Skeletal muscle cell (primary cell): ENCODE measurements at regions not wholly inside any gene's neighbourhood (a gene's known extent, or its start where the extent isn't known, plus 50 kb on each side); places are given as distances from the start of the nearest gene placed in this dataset.

Experiments
- DNase-seq: peaks from one replicate; pipeline ENCODE4 v3.0.0-alpha.2; 2010; ENCODE audit warnings: low read depth
- H3K4me3 ChIP-seq: 2 replicates; pipeline ENCODE4 v1.5.1; 2011; ENCODE audit warnings: low read depth, mild to moderate bottlenecking, control low read depth, low read length, moderate library complexity

DNA sequence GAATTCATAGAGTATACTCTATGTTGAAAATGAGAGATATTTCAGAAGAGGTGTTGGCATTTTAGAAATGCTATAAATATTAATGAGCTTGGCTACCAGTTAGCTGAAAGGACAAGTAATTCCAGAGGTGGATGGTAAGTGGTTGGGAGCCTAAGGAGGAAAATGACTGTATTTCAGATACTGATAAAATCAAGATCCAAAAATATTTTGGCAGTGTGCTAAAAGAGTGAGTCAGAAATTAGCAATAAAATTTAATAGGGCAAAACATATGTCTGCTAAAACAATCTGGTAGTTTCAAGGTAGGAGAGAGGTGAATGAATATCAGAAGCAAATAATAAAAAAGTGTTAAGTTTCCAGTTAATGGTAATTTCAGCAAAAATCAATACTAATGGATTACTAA is 1287.9 kb downstream of the CDH8 start:
- H3K4me3 ChIP-seq: no peak overlapping the region
- no peak for DNase-seq

DNA sequence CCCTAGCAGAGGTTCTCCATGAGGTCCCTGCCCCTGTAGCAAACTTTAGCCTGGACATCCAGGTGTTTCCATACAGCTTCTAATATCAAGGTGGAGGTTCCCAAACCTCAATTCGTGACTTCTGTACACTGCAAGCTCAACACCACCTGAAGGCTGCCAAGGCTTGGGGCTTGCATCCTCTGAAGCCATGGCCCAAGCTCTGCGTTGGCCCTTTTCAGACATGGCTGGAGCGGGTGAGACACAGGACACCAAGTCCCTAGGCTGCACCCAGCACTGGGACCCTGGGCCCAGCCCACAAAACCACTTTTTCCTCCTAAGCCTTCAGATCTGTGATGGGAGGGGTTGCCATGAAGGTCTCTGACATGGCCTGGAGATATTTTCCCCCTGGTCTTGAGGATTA is 1292.0 kb downstream of the CDH8 start:
- no peak for DNase-seq

GRCh38 chr16:60741810-60742209 is 1294.4 kb downstream of the CDH8 start:
- no peak for DNase-seq
- no peak overlapping the region for H3K4me3 ChIP-seq

More for the DNA sequence above, 1292.0 kb downstream of the CDH8 start:
- no peak overlapping the region for H3K4me3 ChIP-seq

GRCh38 chr16:60739737-60740683 is 1296.2 kb downstream of the CDH8 start:
- DNase-seq: no peak
- no peak overlapping the region for H3K4me3 ChIP-seq

- DNase-seq: no peak
- no peak overlapping the region for H3K4me3 ChIP-seq
These were observed 1304.7 kb downstream of the CDH8 start for GRCh38 chr16:60731329-60732050.

GRCh38 chr16:60729051-60729450 is 1307.2 kb downstream of the CDH8 start:
- DNase-seq: no peak
- H3K4me3 ChIP-seq: no peak overlapping the region

- no peak overlapping the region for H3K4me3 ChIP-seq
- DNase-seq: no peak
These were observed 1308.4 kb downstream of the CDH8 start for GRCh38 chr16:60727851-60728250.

DNA sequence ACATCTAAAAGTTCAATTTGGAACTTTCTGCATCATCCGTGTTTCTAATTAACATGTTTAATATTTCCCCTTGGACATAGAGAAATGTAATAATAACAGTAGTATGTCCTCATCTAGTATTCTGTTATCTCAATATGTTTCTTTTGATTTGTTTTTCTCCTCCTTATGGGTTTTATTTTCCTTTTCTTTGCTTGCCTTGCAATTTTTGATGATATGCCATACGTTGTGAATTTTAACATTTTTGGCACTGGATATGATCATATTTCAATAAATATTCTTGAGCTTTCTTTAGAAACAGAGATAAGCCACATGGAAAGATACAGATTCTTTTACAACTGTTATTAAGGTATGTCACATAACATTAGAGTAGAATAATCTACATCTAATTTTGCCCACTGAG is 1316.2 kb downstream of the CDH8 start:
- no peak overlapping the region for H3K4me3 ChIP-seq
- DNase-seq: no peak

DNA sequence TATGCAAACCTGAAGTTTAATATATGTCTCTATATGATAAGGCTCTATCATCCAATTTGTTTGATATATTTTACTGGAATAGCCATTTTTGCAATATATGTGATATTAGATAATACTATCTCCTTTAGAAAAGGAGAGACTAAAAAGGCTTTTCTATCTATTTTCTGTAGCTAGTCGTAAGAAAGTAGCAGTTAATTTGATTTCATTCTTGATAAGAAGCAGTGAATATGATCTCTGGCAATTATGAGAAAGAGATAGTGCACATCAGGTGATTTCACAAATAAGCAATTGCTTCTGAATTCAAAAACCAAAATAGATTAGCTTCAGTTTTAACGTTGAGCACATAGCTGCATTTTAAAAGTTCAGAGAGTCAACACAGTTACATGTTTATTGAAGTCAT is 1318.4 kb downstream of the CDH8 start:
- no peak overlapping the region for H3K4me3 ChIP-seq
- no peak for DNase-seq

- no peak overlapping the region for H3K4me3 ChIP-seq
- no peak for DNase-seq
These were observed 1324.1 kb downstream of the CDH8 start for GRCh38 chr16:60712144-60712543.

- no peak for DNase-seq
- no peak overlapping the region for H3K4me3 ChIP-seq
These were observed 1331.5 kb downstream of the CDH8 start for GRCh38 chr16:60704726-60705125.

GRCh38 chr16:60703096-60703495 is 1333.1 kb downstream of the CDH8 start:
- DNase-seq: no peak
- no peak overlapping the region for H3K4me3 ChIP-seq

GRCh38 chr16:60686824-60687223 is 1349.4 kb downstream of the CDH8 start:
- no peak overlapping the region for H3K4me3 ChIP-seq

DNA sequence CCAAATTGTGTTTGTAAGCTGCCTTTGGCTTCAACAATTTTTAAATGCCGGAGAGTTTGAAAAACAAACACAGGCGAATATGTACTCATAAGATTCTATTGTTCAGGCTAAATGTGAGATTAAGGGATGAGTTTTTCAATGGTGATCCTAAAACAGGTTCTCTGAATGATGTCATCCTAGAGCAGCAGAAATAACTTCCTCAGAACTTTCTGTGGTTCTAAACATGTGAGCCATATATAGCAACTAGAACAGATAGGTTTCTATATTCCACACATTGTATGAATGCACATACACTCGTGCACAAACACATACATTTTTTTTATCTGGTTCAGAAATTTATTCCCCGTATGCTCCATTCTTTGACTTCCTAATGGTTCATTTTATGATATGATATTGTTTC is 1352.2 kb downstream of the CDH8 start:
- H3K4me3 ChIP-seq: no peak overlapping the region
- no peak for DNase-seq

More at GRCh38 chr16:60686824-60687223, 1349.4 kb downstream of the CDH8 start:
- DNase-seq: no peak

DNA sequence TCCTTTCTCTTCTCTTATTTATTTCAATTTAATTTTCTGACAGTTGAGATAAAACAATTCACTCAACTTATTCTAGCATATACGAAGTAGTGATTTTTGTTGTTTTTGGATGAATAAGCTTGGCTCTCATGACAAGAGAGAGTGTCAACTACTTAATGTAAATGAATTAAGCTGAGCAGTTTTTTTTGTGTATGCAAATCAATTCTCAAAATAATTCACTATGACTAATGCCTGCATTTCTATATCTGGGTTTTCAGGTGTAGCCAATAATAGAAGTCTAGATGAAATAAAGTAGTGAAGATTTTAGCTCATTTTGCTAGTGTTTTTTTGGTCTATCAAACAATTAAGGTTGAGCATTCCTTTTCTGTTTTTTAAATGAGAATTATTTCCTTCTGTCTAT is 1354.0 kb downstream of the CDH8 start:
- no peak overlapping the region for H3K4me3 ChIP-seq
- DNase-seq: no peak

GRCh38 chr16:60681043-60681442 is 1355.2 kb downstream of the CDH8 start:
- H3K4me3 ChIP-seq: no peak overlapping the region
- no peak for DNase-seq

- no peak for DNase-seq
- no peak overlapping the region for H3K4me3 ChIP-seq
These were observed 1361.2 kb downstream of the CDH8 start for GRCh38 chr16:60675022-60675421.

GRCh38 chr16:60674241-60674640 is 1362.0 kb downstream of the CDH8 start:
- H3K4me3 ChIP-seq: no peak overlapping the region
- no peak for DNase-seq

- H3K4me3 ChIP-seq: no peak overlapping the region
- no peak for DNase-seq
These were observed 1380.6 kb downstream of the CDH8 start for GRCh38 chr16:60655514-60656153.

- no peak overlapping the region for H3K4me3 ChIP-seq
- DNase-seq: no peak
These were observed 1384.9 kb downstream of the CDH8 start for GRCh38 chr16:60651346-60651745.
